GM12865 (cell line): ENCODE measurements at regions not wholly inside any gene's neighbourhood (a gene's known extent, or its start where the extent isn't known, plus 50 kb on each side); places are given as distances from the start of the nearest gene placed in this dataset.

Experiments used
- DNase-seq: peaks from one replicate; pipeline ENCODE4 v3.0.0; 2010; ENCODE audit warnings: low read depth
- H3K4me3 ChIP-seq: 2 replicates; pipeline ENCODE4 v1.5.1; 2011; ENCODE audit warnings: mild to moderate bottlenecking, low read depth, low read length, control low read depth
- CTCF ChIP-seq: IDR thresholded peaks from 2 replicates; pipeline ENCODE4 v1.5.1; 2011; ENCODE audit warnings: low read length, control low read depth, low read depth, inconsistent platforms; ENCODE audit not compliant: insufficient read depth; ENCODE audit errors: missing control alignments

GRCh38 chr4:186887291-186887700 lies 163.6 kb upstream of the FAT1 start:
- DNase-seq, result no peak

GRCh38 chr4:186887752-186888151 lies 164.1 kb upstream of the FAT1 start:
- TF ChIP-seq CTCF, result no peak
- no peak for DNase-seq

More at GRCh38 chr4:186887291-186887700, 163.6 kb upstream of the FAT1 start:
- no peak overlapping the region for H3K4me3 ChIP-seq
- TF ChIP-seq CTCF, result no peak

GRCh38 chr4:186889876-186890643 lies 166.4 kb upstream of the FAT1 start:
- TF ChIP-seq CTCF, result no peak
- H3K4me3 ChIP-seq, result no peak overlapping the region
- DNase-seq, result no peak

More at GRCh38 chr4:186887752-186888151, 164.1 kb upstream of the FAT1 start:
- no peak overlapping the region for H3K4me3 ChIP-seq

- no peak for TF ChIP-seq CTCF
- DNase-seq, result no peak
- H3K4me3 ChIP-seq, result no peak overlapping the region
These were observed 168.3 kb upstream of the FAT1 start for GRCh38 chr4:186891859-186892486.

GRCh38 chr4:186898367-186898766 lies 174.7 kb upstream of the FAT1 start:
- no peak for DNase-seq
- no peak for TF ChIP-seq CTCF
- no peak overlapping the region for H3K4me3 ChIP-seq

DNA sequence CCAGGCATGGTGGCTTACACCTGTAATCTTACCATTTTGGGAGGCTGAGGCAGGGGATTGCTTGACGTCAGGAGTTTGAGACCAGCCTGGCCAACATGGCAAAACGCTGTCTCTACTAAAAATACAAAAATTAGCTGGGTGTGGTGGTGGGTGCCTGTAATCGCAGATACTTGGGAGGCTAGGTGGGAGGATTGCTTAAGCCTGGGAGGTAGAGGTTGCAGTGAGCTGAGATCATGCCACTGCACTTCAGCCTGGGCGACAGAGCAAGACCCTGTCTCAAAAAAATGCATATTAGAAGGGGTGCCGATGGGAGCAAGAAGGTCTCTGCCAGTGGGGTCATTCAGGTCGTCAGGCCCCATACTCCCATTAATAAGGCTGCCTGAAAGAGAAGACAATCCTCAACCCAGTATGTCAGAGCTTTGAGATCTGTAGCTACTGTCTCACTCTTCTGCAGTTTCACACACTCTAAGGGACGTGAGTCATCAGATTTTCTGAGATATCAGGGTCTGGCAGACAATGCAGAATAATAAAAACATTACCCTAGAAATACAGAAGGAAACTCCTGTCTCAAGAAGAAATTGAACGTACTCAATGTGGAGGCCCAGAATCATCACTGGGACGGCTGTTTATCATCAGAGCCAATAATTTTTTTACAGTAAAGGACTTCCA lies 176.7 kb upstream of the FAT1 start:
- no peak overlapping the region for H3K4me3 ChIP-seq
- TF ChIP-seq CTCF, result no peak
- no peak for DNase-seq

- DNase-seq, result no peak
- no peak for TF ChIP-seq CTCF
- H3K4me3 ChIP-seq, result no peak overlapping the region
These were observed 177.3 kb upstream of the FAT1 start for GRCh38 chr4:186900984-186901383.
